ENCODE measurements at regions not wholly inside any gene's neighbourhood (a gene's known extent, or its start where the extent isn't known, plus 50 kb on each side); places are given as distances from the start of the nearest gene placed in this dataset.
"Not testable (repeated sequence)": the region's sequence is repeated elsewhere in the genome, so short reads cannot be mapped to it uniquely, and the experiment has no call there.

DNA sequence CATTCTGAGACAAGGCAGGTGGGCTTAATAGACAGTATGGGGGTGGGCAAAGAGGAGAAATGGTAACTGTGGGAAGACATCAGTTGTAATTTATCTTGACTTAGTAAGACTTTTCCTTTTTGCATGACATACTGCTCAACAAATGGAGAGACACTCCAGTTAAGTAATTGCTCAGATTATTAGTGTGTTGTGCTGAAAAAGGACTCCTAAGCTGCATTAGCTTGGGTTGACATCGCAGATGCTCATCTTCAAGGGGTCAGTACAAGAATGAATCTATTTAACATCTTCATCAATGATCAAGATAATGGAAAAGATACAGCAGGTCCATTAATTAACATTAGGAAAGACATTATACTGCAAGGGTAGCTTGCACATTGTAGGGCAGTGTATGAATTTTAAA, 181.1 kb upstream of the ELAVL2 start:
- CTCF ChIA-PET (ENCODE audit: low intra/inter-chr PET ratio, low total read pairs), result no interaction called here
- no TSS peak for BruUV-seq (replicated peaks)
- in situ Hi-C loops (cut with HindIII; ENCODE audit: extremely low pct_ligation_motif_present, low pct_unique_long_range_greater_than_20kb), result loop anchor here (25.0 kb wide), 1 partner anchor 95 kb away; no protein-coding TSS in a partner anchor
- POLR2A ChIA-PET, result no interaction called here
- TF ChIP-seq, protein P1, sequence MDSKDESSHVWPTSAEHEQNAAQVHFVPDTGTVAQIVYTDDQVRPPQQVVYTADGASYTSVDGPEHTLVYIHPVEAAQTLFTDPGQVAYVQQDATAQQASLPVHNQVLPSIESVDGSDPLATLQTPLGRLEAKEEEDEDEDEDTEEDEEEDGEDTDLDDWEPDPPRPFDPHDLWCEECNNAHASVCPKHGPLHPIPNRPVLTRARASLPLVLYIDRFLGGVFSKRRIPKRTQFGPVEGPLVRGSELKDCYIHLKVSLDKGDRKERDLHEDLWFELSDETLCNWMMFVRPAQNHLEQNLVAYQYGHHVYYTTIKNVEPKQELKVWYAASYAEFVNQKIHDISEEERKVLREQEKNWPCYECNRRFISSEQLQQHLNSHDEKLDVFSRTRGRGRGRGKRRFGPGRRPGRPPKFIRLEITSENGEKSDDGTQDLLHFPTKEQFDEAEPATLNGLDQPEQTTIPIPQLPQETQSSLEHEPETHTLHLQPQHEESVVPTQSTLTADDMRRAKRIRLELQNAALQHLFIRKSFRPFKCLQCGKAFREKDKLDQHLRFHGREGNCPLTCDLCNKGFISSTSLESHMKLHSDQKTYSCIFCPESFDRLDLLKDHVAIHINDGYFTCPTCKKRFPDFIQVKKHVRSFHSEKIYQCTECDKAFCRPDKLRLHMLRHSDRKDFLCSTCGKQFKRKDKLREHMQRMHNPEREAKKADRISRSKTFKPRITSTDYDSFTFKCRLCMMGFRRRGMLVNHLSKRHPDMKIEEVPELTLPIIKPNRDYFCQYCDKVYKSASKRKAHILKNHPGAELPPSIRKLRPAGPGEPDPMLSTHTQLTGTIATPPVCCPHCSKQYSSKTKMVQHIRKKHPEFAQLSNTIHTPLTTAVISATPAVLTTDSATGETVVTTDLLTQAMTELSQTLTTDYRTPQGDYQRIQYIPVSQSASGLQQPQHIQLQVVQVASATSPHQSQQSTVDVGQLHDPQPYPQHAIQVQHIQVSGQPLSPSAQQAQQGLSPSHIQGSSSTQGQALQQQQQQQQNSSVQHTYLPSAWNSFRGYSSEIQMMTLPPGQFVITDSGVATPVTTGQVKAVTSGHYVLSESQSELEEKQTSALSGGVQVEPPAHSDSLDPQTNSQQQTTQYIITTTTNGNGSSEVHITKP (CRISPR knock-in tag; IDR thresholded peaks at IDR 0.05; ENCODE audit: low read depth), result no peak
- TF ChIP-seq, protein P2, sequence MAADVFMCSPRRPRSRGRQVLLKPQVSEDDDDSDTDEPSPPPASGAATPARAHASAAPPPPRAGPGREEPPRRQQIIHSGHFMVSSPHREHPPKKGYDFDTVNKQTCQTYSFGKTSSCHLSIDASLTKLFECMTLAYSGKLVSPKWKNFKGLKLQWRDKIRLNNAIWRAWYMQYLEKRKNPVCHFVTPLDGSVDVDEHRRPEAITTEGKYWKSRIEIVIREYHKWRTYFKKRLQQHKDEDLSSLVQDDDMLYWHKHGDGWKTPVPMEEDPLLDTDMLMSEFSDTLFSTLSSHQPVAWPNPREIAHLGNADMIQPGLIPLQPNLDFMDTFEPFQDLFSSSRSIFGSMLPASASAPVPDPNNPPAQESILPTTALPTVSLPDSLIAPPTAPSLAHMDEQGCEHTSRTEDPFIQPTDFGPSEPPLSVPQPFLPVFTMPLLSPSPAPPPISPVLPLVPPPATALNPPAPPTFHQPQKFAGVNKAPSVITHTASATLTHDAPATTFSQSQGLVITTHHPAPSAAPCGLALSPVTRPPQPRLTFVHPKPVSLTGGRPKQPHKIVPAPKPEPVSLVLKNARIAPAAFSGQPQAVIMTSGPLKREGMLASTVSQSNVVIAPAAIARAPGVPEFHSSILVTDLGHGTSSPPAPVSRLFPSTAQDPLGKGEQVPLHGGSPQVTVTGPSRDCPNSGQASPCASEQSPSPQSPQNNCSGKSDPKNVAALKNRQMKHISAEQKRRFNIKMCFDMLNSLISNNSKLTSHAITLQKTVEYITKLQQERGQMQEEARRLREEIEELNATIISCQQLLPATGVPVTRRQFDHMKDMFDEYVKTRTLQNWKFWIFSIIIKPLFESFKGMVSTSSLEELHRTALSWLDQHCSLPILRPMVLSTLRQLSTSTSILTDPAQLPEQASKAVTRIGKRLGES (CRISPR knock-in tag; IDR thresholded peaks at IDR 0.05; ENCODE audit: borderline replicate concordance), result no peak
- no peaks in the 10 kb centered on the region for H3K36me3 ChIP-seq (replicated peaks in 1 of 2; ENCODE audit: control insufficient read depth in 1 of 2, insufficient read depth in 2 of 2, low read length in 2 of 2)
- intact Hi-C loops (cut with micrococcal nuclease; ENCODE audit: unreplicated experiment), result no loop called here
- no peak for FAIRE-seq
- H2AFZ ChIP-seq (ENCODE audit: low read length), result no peak overlapping the region
- WGBS (ENCODE audit: low lambda C conversion rate), result 0% methylated on average over 1 of the region's 1 CpG
- no peaks in the 10 kb centered on the region for H4K20me1 ChIP-seq (ENCODE audit: insufficient read depth, low read length)
- ATAC-seq, result no peak
- H3K79me2 ChIP-seq (ENCODE audit: insufficient read depth, low read length), result no peaks in the 10 kb centered on the region
- no peak overlapping the region for H3K27ac ChIP-seq (ENCODE audit: extremely low read length, insufficient read depth, low read length)
- no peak overlapping the region for H3K9ac ChIP-seq (ENCODE audit: insufficient read depth, low read depth, low read length)
- no peak for DNase-seq (ENCODE audit: low spot score)
- H3K4me2 ChIP-seq (ENCODE audit: low read depth, low read length), result no peak overlapping the region
- no peaks in the 10 kb centered on the region for H3K4me1 ChIP-seq (ENCODE audit: insufficient read depth, low read length)
- H3K9me3 ChIP-seq (ENCODE audit: low read length), result peaks cover 51% of the 10 kb centered on the region
- no peaks in the 10 kb centered on the region for H3K27me3 ChIP-seq (ENCODE audit: control insufficient read depth in 1 of 2, insufficient read depth in 2 of 2, low read length in 2 of 2)
- H3K4me3 ChIP-seq (replicated peaks in 1 of 3; ENCODE audit: insufficient read depth in 1 of 3, low read depth in 2 of 3, low read length in 3 of 3), result no peak overlapping the region

DNA sequence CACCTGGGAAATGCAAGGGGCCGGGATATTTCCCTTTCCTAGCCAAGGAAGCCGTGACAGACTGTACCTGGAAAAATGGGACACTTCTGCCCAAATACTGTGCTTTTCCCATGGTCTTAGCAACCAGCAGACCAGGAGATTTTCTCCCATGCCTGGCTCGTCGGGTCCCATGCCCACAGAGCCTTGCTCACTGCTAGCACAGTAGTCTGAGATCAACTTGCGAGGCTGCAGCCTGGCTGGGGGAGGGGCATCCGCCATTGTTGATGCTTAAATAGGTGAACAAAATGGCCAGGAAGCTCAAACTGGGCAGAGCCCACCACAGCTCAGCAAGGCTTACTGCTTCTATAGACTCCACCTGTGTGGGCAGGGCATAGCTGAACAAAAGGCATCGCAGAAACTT, 165.8 kb upstream of the ELAVL2 start:
- H3K79me2 ChIP-seq (ENCODE audit: insufficient read depth, low read length); H3K4me1 ChIP-seq (ENCODE audit: insufficient read depth, low read length); ATAC-seq; POLR2A ChIA-PET; H3K27ac ChIP-seq (ENCODE audit: extremely low read length, insufficient read depth, low read length); intact Hi-C loops (cut with micrococcal nuclease; ENCODE audit: unreplicated experiment); H2AFZ ChIP-seq (ENCODE audit: low read length); H3K4me2 ChIP-seq (ENCODE audit: low read depth, low read length); BruUV-seq (replicated peaks); in situ Hi-C loops (cut with HindIII; ENCODE audit: extremely low pct_ligation_motif_present, low pct_unique_long_range_greater_than_20kb); H3K4me3 ChIP-seq (replicated peaks in 1 of 3; ENCODE audit: insufficient read depth in 1 of 3, low read depth in 2 of 3, low read length in 3 of 3); H3K36me3 ChIP-seq (replicated peaks in 1 of 2; ENCODE audit: control insufficient read depth in 1 of 2, insufficient read depth in 2 of 2, low read length in 2 of 2); DNase-seq (ENCODE audit: low spot score); CTCF ChIA-PET (ENCODE audit: low intra/inter-chr PET ratio, low total read pairs); FAIRE-seq; H3K27me3 ChIP-seq (ENCODE audit: control insufficient read depth in 1 of 2, insufficient read depth in 2 of 2, low read length in 2 of 2); H3K9ac ChIP-seq (ENCODE audit: insufficient read depth, low read depth, low read length); H4K20me1 ChIP-seq (ENCODE audit: insufficient read depth, low read length): not testable (repeated sequence)
- 33% methylated on average over 1 of the region's 7 CpGs for WGBS (ENCODE audit: low lambda C conversion rate)
- peaks cover 63% of the 10 kb centered on the region for H3K9me3 ChIP-seq (ENCODE audit: low read length)
